NCI-H2196 (cell line): ENCODE measurements at regions not wholly inside any gene's neighbourhood (a gene's known extent, or its start where the extent isn't known, plus 50 kb on each side); places are given as distances from the start of the nearest gene placed in this dataset.

Experiments
- DNase-seq: peaks from one replicate; lab custom pipeline; 2025; ENCODE audit not compliant: unreplicated experiment; lab: John Stamatoyannopoulos, UW

- no peak for DNase-seq
Observed at GRCh38 chr11:81899156-81899555, 834.5 kb downstream of the FAM181B start.

- no peak for DNase-seq
Observed at GRCh38 chr11:81897639-81898038, 836.0 kb downstream of the FAM181B start.

GRCh38 chr11:81895258-81895657 lies 838.4 kb downstream of the FAM181B start:
- no peak for DNase-seq

- DNase-seq = no peak
Observed at GRCh38 chr11:81892770-81893635, 840.7 kb downstream of the FAM181B start.

- DNase-seq = no peak
Observed at GRCh38 chr11:81888391-81888790, 845.3 kb downstream of the FAM181B start.

GRCh38 chr11:81887671-81888070 lies 846.0 kb downstream of the FAM181B start:
- no peak for DNase-seq

- no peak for DNase-seq
Observed at GRCh38 chr11:81886406-81887075, 847.1 kb downstream of the FAM181B start.

GRCh38 chr11:81874635-81875034 lies 859.0 kb downstream of the FAM181B start:
- DNase-seq = no peak

- DNase-seq = no peak
Observed at GRCh38 chr11:81870815-81871214, 862.8 kb downstream of the FAM181B start.

GRCh38 chr11:81870066-81870412 lies 863.6 kb downstream of the FAM181B start:
- DNase-seq = no peak

- no peak for DNase-seq
Observed at GRCh38 chr11:81869351-81870065, 864.2 kb downstream of the FAM181B start.

- no peak for DNase-seq
Observed at GRCh38 chr11:81866896-81867295, 866.8 kb downstream of the FAM181B start.

- DNase-seq = no peak
Observed at GRCh38 chr11:81857386-81857785, 876.3 kb downstream of the FAM181B start.

GRCh38 chr11:81853791-81854190 lies 879.9 kb downstream of the FAM181B start:
- no peak for DNase-seq

GRCh38 chr11:81852896-81853295 lies 880.8 kb downstream of the FAM181B start:
- no peak for DNase-seq

GRCh38 chr11:81840380-81840779 lies 893.3 kb downstream of the FAM181B start:
- no peak for DNase-seq

GRCh38 chr11:81839976-81840375 lies 893.7 kb downstream of the FAM181B start:
- no peak for DNase-seq

- DNase-seq = no peak
Observed at GRCh38 chr11:81839016-81839415, 894.6 kb downstream of the FAM181B start.

- no peak for DNase-seq
Observed at GRCh38 chr11:81829976-81830375, 903.7 kb downstream of the FAM181B start.

GRCh38 chr11:81825346-81825745 lies 908.3 kb downstream of the FAM181B start:
- DNase-seq = no peak

GRCh38 chr11:81819462-81819861 lies 914.2 kb downstream of the FAM181B start:
- no peak for DNase-seq

- no peak for DNase-seq
Observed at GRCh38 chr11:81804858-81805257, 928.8 kb downstream of the FAM181B start.
